HG03565 (cell line): ENCODE measurements at regions not wholly inside any gene's neighbourhood (a gene's known extent, or its start where the extent isn't known, plus 50 kb on each side); places are given as distances from the start of the nearest gene placed in this dataset.

Source experiments
- ATAC-seq: cut with Tn5 transposase; IDR thresholded peaks from one replicate; pipeline ENCODE4 v1.9.1; 2021; ENCODE audit warnings: mild to moderate bottlenecking, moderate library complexity; ENCODE audit not compliant: unreplicated experiment

DNA sequence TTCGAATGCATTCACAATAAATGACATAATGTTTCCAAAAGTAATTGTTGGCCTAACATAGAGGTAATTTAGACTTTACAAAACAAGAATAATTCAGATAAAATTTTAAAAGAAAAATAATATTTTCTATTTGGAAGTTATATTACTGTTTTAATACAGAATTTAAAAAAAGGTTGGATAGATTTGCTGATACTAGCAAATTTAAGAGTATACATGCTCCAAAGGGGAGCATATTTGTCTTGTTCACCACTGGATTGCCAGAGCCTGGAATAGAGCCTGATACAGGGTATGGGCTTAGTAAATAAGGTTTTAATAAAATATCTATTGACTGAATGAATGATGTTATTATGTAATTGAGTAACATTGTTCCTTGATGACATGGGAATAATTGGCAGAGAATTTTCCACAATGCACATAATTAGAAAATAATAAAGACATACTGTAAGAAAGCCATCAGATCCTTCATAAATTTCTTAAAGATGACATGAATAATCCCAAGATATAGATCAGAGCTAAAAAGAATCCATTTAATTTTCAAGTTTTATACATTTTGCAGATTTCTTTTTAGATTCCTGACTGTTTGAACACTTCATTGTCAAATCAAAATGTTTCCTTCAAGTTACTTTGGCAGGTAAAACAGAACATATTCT is 305.3 kb downstream of the SLC6A15 start:
- ATAC-seq: no peak

DNA sequence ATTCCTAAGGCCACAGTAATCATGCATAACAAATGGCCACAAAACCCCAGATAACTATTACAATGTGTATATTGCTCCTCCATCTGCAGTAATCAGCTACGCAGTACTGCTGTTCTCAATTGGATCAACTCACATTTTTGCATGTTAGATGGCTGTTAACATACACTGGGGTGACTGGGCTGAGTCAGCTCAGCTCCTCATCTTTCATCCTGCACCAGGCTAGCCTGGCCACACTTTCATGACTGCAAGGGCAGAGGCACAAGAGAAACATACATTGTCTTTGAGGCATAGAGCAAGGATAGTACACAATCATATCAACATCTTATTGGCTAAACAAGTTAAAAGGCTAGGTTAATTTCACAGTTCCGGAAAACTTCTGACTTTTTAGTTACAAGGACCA is 306.6 kb downstream of the SLC6A15 start:
- no peak for ATAC-seq

- ATAC-seq: no peak
Observed at GRCh38 chr12:84604551-84604950, 308.0 kb downstream of the SLC6A15 start.

DNA sequence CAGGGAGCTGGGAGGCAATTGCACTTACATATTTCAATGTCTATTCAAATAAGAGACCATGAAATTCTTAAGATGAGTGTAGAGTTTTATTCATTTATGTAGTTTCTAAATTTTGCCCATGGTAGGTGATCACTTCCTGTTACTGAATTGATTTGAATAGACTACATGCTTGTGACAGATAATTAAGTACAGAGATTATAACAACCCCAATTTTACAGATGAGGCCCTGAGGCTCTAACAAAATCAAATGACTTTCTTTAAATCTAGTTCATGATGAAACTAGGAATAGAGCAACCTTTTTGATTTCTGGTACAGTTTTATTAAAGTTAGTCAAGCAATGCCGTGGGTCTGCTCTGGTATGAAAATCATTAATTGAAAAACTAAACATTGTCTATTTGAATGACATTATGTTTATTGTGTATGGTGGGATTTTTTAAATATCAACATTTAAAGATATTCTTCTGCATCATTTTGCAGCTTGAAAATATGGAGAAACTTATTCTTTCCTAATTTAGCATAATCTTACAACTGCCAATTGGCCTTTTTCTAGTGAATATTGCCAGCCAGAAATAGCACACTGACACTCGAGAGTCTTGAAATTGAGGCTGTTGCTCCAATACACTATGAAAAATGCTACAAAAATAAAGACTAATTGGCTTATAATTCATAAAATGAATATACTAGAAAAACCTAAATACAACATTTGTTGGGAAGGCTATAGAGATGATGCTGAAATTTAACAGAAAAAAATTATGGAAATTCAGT is 308.9 kb downstream of the SLC6A15 start:
- ATAC-seq: no peak

DNA sequence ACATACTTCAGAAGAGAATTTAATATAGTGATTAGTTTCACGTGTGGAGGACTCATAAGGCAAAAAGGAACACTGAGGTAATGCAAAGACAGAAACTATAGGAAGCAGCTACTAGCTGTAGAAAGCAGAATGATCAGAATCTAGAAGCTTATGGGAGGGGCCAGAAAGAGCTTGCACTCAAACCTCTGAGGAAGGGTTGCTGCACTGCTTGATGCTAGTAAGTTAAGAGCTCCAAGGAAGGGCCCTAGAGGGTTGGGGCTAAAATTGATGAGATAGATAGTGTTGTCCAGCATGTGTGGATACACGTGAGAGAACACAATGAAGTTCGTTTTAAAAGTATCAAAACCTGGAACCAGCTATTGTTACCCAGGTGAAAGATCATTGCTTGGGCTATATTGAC is 311.1 kb downstream of the SLC6A15 start:
- no peak for ATAC-seq

- ATAC-seq: no peak
Observed at GRCh38 chr12:84599539-84599938, 313.1 kb downstream of the SLC6A15 start.

DNA sequence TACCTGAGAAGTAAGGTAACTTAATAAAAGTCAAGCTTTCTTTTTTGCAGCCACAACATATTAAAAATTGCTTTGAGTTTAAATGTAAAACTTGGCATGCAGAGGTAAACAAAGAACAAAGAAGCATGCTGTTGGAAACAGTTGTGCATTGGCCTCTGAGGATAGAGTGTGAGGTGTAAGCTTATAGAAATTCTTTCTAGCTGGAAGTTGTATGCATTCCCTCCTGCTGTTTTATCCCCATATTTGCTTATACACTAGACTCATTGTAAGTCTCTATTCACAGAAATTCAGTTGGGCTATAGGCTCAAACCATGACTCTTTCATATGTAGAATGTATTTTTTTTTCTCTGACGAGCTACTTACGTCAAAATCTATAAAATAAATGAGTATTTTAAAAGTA is 316.3 kb downstream of the SLC6A15 start:
- ATAC-seq: no peak

GRCh38 chr12:84594157-84594556 is 318.4 kb downstream of the SLC6A15 start:
- no peak for ATAC-seq

DNA sequence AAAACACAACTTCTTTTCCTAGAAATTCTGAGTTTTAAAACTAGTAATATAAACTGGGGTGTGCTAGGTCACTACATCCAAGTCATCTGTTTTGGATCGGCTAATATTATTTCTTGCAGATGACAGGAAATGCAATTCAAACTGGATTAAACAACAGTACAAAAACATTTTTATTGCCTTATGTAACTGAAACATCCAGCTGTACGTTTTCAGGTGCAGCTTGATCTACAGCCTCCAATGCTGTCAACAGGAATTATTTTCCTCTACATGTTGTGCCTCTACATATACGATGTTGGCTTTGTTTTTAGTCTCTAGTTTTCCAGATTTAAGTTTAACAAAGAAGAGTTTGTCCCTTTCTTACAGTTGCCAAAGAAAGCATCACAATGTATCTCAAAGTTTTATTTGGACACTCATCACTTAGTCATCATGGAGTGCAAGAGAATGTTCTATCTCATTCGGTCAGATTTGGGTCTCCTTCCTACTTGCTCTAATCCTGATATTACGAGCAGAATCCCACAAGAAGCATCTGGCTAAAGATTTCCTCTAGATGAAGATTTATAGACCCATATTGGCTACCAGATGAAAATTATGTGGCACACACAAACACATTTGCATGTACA is 326.7 kb downstream of the SLC6A15 start:
- ATAC-seq: no peak

DNA sequence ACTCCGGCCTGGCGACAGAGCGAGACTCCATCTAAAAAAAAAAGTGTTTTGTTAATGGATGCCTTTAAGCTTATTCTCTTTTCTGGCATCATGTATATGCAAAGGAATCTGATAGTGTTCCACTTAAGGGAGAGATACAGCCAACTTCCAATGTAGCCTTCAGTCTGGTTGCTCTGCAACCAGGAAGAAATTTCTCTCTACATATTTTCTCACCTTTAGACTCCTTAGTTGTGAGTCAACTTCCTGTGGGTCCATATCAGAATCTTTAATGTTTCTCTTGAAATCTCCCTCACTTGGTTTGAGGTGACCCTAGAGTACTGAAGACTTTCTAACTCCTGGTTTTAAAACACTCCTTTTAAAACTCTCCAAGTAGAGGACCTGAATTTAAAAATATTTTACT is 340.4 kb downstream of the SLC6A15 start:
- ATAC-seq: no peak

DNA sequence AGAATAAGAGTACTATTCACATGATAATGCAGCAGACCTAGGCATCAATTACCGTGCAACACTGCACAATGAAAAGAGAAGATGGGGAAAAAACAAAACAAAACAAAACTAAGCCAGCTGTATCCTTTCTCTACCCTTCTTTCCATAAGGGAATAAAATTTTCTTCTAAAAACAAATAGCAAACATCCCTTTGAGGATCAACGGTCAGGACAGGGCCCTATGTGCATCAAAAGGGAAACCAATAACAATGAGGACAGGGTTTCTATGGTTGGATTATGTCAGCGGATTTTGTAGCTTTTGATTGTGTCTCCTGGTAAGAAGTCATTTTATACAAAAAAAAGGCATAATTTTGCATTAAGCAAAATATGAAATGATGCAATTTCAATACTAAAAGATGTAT is 350.3 kb downstream of the SLC6A15 start:
- ATAC-seq: no peak

GRCh38 chr12:84561351-84561750 is 351.2 kb downstream of the SLC6A15 start:
- no peak for ATAC-seq

DNA sequence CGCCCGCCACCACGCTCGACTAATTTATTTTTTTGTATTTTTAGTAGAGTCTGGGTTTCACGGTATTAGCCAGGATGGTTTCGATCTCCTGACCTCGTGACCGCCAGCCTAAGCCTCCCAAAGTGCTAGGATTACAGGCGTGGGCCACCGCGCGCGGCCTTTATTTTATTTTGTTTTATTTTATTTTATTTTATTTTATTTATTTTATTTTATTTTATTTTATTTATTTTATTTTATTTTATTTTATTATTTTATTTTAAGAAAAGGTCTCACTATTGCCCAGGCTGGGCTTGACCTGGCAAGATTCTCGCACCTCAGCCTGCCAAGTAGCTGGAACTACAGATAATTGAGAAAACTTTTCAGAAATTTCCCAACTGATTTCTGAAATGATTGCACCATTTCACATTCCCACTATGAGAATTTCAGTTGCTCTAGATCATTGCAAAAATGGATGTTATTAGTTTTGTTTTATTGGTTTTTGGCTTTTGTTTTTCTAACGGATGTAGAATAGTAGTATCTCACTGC is 358.3 kb downstream of the SLC6A15 start:
- ATAC-seq: no peak

- ATAC-seq: no peak
Observed at GRCh38 chr12:84553331-84554117, 359.1 kb downstream of the SLC6A15 start.

GRCh38 chr12:84551373-84551772 is 361.2 kb downstream of the SLC6A15 start:
- no peak for ATAC-seq

GRCh38 chr12:84550518-84550917 is 362.1 kb downstream of the SLC6A15 start:
- ATAC-seq: no peak

DNA sequence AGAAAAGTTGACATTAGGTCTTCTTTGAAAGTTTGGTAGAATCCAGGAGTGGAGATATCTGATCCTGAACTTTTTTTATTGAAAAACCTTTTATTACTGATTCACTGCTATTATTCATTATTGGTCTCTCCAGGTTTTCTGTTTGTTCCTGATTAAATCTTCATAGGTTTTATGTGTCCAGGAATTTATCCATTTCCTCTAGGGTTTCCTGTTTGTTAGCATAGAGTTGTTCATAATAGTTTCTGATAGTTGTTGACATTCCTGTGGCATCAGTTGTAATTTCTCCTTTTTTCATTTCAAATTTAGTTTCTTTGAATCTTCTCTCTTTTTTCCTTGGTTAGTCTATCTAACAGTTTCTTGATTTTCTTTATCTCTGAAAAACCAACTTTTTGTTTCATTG is 370.3 kb downstream of the SLC6A15 start:
- no peak for ATAC-seq

GRCh38 chr12:84537666-84538065 is 374.9 kb downstream of the SLC6A15 start:
- ATAC-seq: no peak

DNA sequence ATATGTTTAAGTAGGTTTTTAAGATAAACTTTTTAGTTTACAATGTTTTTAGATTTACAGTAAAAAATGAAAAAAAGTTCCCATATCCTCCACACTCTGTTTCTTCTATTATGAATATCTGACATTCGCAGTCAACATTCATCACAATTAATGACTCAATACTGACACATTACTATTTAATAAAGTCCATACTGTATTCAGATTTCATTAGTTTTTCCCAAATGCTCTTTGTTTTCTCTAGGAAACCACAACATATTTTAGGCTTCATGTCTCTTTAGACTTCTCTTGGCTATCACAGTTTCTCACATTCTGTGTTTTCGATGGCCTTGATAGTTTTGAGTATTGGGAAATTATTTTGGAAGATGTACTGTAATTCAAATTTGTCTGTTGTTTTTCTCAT is 399.8 kb downstream of the SLC6A15 start:
- no peak for ATAC-seq

- ATAC-seq: no peak
Observed at GRCh38 chr12:84508851-84509260, 403.7 kb downstream of the SLC6A15 start.
